Lower lobe of right lung (tissue), 2 donors: ENCODE measurements at regions not wholly inside any gene's neighbourhood (a gene's known extent, or its start where the extent isn't known, plus 50 kb on each side); places are given as distances from the start of the nearest gene placed in this dataset.

Source experiments
- ATAC-seq, 2 donors: fragments of 200-7000 bp; cut with Tn5 transposase; one replicate each; pipeline ENCODE4 v1.9.1; 2020 to 2022; ENCODE audit warnings: mild to moderate bottlenecking in 2 of 2, moderate library complexity in 2 of 2
- DNase-seq: peaks from one replicate; pipeline ENCODE4 v3.0.0-alpha.2; 2020
- H3K27ac ChIP-seq: fragments of 200-600 bp; one replicate; pipeline ENCODE4 v1.8.0; 2022
- H3K27me3 ChIP-seq: fragments of 200-600 bp; one replicate; pipeline ENCODE4 v1.8.0; 2022; ENCODE audit warnings: low read depth
- H3K36me3 ChIP-seq: fragments of 200-600 bp; one replicate; pipeline ENCODE4 v1.8.0; 2022; ENCODE audit warnings: mild to moderate bottlenecking
- H3K4me1 ChIP-seq: fragments of 200-600 bp; one replicate; pipeline ENCODE4 v1.8.0; 2022
- H3K4me3 ChIP-seq: fragments of 200-600 bp; one replicate; pipeline ENCODE4 v1.8.0; 2022; ENCODE audit warnings: mild to moderate bottlenecking
- H3K9me3 ChIP-seq: fragments of 200-600 bp; one replicate; pipeline ENCODE4 v1.8.0; 2022
- intact Hi-C: fragments of 100-400 bp; cut with DNase I; formaldehyde crosslinking; loops from one replicate; pipeline ENCODE4 v1.11.0; 2022
- TF ChIP-seq, protein P1 (sequence below): fragments of 200-600 bp; IDR thresholded peaks from one replicate; pipeline ENCODE4 v1.8.0; 2022; ENCODE audit warnings: antibody characterized with exemption, mild to moderate bottlenecking
- donor health status: DM: no; HTN: yes; CAD: no; lungs with severe emphysema.

- no peak overlapping the region for H3K4me3 ChIP-seq
- no peak for DNase-seq
- peaks cover 28% of the 10 kb centered on the region for H3K27me3 ChIP-seq
- intact Hi-C loops: no loop called here
- H3K36me3 ChIP-seq: no peaks in the 10 kb centered on the region
- no peak overlapping the region for H3K27ac ChIP-seq
- H3K9me3 ChIP-seq: no peaks in the 10 kb centered on the region
- H3K4me1 ChIP-seq: peaks cover 8% of the 10 kb centered on the region
- TF ChIP-seq, protein P1, sequence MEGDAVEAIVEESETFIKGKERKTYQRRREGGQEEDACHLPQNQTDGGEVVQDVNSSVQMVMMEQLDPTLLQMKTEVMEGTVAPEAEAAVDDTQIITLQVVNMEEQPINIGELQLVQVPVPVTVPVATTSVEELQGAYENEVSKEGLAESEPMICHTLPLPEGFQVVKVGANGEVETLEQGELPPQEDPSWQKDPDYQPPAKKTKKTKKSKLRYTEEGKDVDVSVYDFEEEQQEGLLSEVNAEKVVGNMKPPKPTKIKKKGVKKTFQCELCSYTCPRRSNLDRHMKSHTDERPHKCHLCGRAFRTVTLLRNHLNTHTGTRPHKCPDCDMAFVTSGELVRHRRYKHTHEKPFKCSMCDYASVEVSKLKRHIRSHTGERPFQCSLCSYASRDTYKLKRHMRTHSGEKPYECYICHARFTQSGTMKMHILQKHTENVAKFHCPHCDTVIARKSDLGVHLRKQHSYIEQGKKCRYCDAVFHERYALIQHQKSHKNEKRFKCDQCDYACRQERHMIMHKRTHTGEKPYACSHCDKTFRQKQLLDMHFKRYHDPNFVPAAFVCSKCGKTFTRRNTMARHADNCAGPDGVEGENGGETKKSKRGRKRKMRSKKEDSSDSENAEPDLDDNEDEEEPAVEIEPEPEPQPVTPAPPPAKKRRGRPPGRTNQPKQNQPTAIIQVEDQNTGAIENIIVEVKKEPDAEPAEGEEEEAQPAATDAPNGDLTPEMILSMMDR: no peak
- ATAC-seq: no peak
Measured at GRCh38 chr9:21564175-21564574, 82.1 kb upstream of the IFNE start.

DNA sequence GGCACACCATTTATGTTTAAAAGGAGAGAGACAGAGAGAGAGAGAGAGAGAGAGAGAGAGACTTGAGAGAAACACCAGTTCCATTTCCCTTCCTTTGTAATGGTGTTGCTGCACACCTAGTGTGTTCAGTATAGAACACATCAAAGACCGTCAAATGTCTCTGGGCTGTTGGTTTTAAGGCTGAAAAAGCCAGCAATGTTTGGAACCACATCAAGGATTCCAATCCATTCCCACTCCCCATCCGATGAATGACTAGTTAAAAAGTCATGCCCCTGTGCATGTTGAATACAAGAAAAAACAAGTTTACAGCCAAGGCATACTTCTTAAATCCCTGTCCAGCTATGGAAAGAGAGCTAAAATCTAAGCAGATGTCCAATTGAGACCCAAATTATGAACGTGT, 83.0 kb upstream of the IFNE start:
- TF ChIP-seq, protein P1: no peak
- ATAC-seq: no peak
- H3K27ac ChIP-seq: no peak overlapping the region
- H3K9me3 ChIP-seq: no peaks in the 10 kb centered on the region
- H3K4me1 ChIP-seq: peaks cover under 1% of the 10 kb centered on the region
- peaks cover 20% of the 10 kb centered on the region for H3K27me3 ChIP-seq
- no peak overlapping the region for H3K4me3 ChIP-seq
- intact Hi-C loops: no loop called here
- H3K36me3 ChIP-seq: no peaks in the 10 kb centered on the region
- no peak for DNase-seq

- no peaks in the 10 kb centered on the region for H3K9me3 ChIP-seq
- intact Hi-C loops: no loop called here
- peaks cover 17% of the 10 kb centered on the region for H3K27me3 ChIP-seq
Measured at GRCh38 chr9:21567926-21568325, 85.8 kb upstream of the IFNE start.

GRCh38 chr9:21568484-21568883, 86.4 kb upstream of the IFNE start:
- no peaks in the 10 kb centered on the region for H3K9me3 ChIP-seq
- intact Hi-C loops: no loop called here
- TF ChIP-seq, protein P1: no peak
- DNase-seq (no peak), ATAC-seq (no peak)
- peaks cover 17% of the 10 kb centered on the region for H3K27me3 ChIP-seq
- no peak overlapping the region for H3K27ac ChIP-seq
- H3K4me1 ChIP-seq: no peaks in the 10 kb centered on the region
- no peak overlapping the region for H3K4me3 ChIP-seq
- no peaks in the 10 kb centered on the region for H3K36me3 ChIP-seq

More at GRCh38 chr9:21567926-21568325, 85.8 kb upstream of the IFNE start:
- TF ChIP-seq, protein P1: no peak
- no peaks in the 10 kb centered on the region for H3K4me1 ChIP-seq
- DNase-seq (no peak), ATAC-seq (no peak)
- no peaks in the 10 kb centered on the region for H3K36me3 ChIP-seq
- H3K27ac ChIP-seq: no peak overlapping the region
- no peak overlapping the region for H3K4me3 ChIP-seq

GRCh38 chr9:21569721-21570120, 87.6 kb upstream of the IFNE start:
- DNase-seq (no peak), ATAC-seq (no peak)
- Histone ChIP-seq H3K4me3 (no peak overlapping the region), H3K27ac (no peak overlapping the region), H3K27me3 (peaks cover 10% of the 10 kb centered on the region), H3K4me1 (no peaks in the 10 kb centered on the region), H3K36me3 (no peaks in the 10 kb centered on the region), H3K9me3 (no peaks in the 10 kb centered on the region)
- intact Hi-C loops: no loop called here
- TF ChIP-seq, protein P1: no peak
